ENCODE measurements at regions not wholly inside any gene's neighbourhood (a gene's known extent, or its start where the extent isn't known, plus 50 kb on each side); places are given as distances from the start of the nearest gene placed in this dataset.

DNA sequence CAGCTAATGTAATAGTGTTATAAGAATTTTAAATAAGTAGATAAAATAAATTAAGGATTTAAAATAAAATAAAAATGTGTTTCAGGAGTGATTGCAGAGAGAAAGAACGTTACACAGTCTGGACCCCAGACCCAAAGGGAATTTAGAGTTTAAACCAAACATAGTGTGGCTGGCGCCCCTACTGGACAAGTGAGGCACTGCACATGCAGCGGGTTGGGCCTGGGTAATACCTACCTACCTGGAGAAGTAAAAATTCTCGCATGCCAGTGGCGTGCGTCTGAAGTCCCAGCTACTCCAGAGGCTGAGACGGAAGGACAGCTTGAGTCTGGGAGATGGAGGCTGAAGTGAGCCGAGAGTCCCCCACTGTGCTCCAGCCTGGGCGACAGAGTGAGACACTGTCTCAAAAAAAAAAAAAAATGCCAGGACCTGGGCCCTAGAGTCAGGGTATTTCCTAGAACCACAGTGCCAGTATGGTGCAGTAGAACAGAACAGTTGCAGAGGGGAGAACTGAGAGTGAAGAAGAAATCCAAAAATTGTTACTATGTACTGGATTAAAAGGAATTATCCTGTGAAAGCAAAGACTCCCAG, 71.4 kb upstream of the TCF21 start:
- no peak overlapping the region for H3K9ac ChIP-seq (ENCODE audit: low read length)
- no peaks in the 10 kb centered on the region for H3K79me2 ChIP-seq (replicated peaks; ENCODE audit: insufficient read depth, low read length)
- H3K4me3 ChIP-seq (ENCODE audit: low read length) = no peak overlapping the region
- H4K20me1 ChIP-seq (ENCODE audit: insufficient read depth) = no peaks in the 10 kb centered on the region
- H3K27me3 ChIP-seq (ENCODE audit: insufficient read depth, low read depth, low read length) = no peaks in the 10 kb centered on the region
- TF ChIP-seq MXI1 (conservative IDR thresholded peaks at IDR 0.05; ENCODE audit: poor library complexity, severe bottlenecking) (no peak), SMC3 (conservative IDR thresholded peaks at IDR 0.05; ENCODE audit: poor library complexity) (no peak), EP300 (conservative IDR thresholded peaks at IDR 0.05; ENCODE audit: poor library complexity, severe bottlenecking) (no peak), EZH2 (IDR thresholded peaks at IDR 0.05; ENCODE audit: borderline replicate concordance, insufficient read depth, low read length, poor library complexity, severe bottlenecking) (no peak), POLR2AphosphoS5 (IDR thresholded peaks at IDR 0.05) (no peak), RAD21 (conservative IDR thresholded peaks at IDR 0.05) (no peak), TAF1 (IDR thresholded peaks at IDR 0.05; ENCODE audit: low read depth) (no peak)
- TF ChIP-seq, protein P1, sequence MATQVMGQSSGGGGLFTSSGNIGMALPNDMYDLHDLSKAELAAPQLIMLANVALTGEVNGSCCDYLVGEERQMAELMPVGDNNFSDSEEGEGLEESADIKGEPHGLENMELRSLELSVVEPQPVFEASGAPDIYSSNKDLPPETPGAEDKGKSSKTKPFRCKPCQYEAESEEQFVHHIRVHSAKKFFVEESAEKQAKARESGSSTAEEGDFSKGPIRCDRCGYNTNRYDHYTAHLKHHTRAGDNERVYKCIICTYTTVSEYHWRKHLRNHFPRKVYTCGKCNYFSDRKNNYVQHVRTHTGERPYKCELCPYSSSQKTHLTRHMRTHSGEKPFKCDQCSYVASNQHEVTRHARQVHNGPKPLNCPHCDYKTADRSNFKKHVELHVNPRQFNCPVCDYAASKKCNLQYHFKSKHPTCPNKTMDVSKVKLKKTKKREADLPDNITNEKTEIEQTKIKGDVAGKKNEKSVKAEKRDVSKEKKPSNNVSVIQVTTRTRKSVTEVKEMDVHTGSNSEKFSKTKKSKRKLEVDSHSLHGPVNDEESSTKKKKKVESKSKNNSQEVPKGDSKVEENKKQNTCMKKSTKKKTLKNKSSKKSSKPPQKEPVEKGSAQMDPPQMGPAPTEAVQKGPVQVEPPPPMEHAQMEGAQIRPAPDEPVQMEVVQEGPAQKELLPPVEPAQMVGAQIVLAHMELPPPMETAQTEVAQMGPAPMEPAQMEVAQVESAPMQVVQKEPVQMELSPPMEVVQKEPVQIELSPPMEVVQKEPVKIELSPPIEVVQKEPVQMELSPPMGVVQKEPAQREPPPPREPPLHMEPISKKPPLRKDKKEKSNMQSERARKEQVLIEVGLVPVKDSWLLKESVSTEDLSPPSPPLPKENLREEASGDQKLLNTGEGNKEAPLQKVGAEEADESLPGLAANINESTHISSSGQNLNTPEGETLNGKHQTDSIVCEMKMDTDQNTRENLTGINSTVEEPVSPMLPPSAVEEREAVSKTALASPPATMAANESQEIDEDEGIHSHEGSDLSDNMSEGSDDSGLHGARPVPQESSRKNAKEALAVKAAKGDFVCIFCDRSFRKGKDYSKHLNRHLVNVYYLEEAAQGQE (IDR thresholded peaks at IDR 0.05; ENCODE audit: borderline replicate concordance) = no peak
- TF ChIP-seq, protein P2, sequence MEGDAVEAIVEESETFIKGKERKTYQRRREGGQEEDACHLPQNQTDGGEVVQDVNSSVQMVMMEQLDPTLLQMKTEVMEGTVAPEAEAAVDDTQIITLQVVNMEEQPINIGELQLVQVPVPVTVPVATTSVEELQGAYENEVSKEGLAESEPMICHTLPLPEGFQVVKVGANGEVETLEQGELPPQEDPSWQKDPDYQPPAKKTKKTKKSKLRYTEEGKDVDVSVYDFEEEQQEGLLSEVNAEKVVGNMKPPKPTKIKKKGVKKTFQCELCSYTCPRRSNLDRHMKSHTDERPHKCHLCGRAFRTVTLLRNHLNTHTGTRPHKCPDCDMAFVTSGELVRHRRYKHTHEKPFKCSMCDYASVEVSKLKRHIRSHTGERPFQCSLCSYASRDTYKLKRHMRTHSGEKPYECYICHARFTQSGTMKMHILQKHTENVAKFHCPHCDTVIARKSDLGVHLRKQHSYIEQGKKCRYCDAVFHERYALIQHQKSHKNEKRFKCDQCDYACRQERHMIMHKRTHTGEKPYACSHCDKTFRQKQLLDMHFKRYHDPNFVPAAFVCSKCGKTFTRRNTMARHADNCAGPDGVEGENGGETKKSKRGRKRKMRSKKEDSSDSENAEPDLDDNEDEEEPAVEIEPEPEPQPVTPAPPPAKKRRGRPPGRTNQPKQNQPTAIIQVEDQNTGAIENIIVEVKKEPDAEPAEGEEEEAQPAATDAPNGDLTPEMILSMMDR (IDR thresholded peaks at IDR 0.05; ENCODE audit: poor library complexity, severe bottlenecking) = no peak
- no peak overlapping the region for H3K4me2 ChIP-seq (ENCODE audit: low read length)
- no peaks in the 10 kb centered on the region for H3K36me3 ChIP-seq (ENCODE audit: insufficient read depth, low read length)
- H3K9me3 ChIP-seq (ENCODE audit: low read length) = no peaks in the 10 kb centered on the region
- no peaks in the 10 kb centered on the region for H3K9me2 ChIP-seq (ENCODE audit: insufficient read depth, low read length)
- H3F3A ChIP-seq (ENCODE audit: insufficient read depth, low read length, poor library complexity, severe bottlenecking) = no peaks in the 10 kb centered on the region
- no peak overlapping the region for H2AFZ ChIP-seq (ENCODE audit: low read depth, low read length)
- H3K27ac ChIP-seq (ENCODE audit: low read length) = no peak overlapping the region

DNA sequence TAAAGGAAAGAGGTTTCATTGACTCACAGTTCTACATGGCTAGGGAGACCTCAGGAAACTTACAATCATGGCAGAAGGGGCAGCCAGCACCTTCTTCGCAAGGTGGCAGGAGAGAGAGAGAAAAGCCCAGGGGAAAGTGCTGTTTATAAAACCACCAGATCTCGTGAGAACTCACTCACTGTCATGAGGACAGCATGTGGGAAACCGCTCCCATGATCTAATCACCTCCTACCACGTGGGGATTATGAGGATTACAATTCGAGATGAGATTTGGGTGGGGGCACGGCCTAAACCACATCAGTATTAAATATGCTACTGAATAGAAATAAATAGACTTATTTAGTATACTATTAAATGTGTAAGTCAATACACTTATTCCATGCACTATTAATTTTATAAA, 70.6 kb upstream of the TCF21 start:
- Histone ChIP-seq H3F3A (ENCODE audit: insufficient read depth, low read length, poor library complexity, severe bottlenecking) (no peaks in the 10 kb centered on the region), H3K4me3 (ENCODE audit: low read length) (no peak overlapping the region), H2AFZ (ENCODE audit: low read depth, low read length) (no peak overlapping the region), H3K36me3 (ENCODE audit: insufficient read depth, low read length) (no peaks in the 10 kb centered on the region), H3K27me3 (ENCODE audit: insufficient read depth, low read depth, low read length) (no peaks in the 10 kb centered on the region), H3K79me2 (replicated peaks; ENCODE audit: insufficient read depth, low read length) (no peaks in the 10 kb centered on the region), H3K4me2 (ENCODE audit: low read length) (no peak overlapping the region), H3K9me3 (ENCODE audit: low read length) (no peaks in the 10 kb centered on the region), H4K20me1 (ENCODE audit: insufficient read depth) (no peaks in the 10 kb centered on the region), H3K9ac (ENCODE audit: low read length) (no peak overlapping the region), H3K9me2 (ENCODE audit: insufficient read depth, low read length) (no peaks in the 10 kb centered on the region), H3K27ac (ENCODE audit: low read length) (no peak overlapping the region)
- TF ChIP-seq, protein P2 (IDR thresholded peaks at IDR 0.05; ENCODE audit: poor library complexity, severe bottlenecking) = no peak
- no peak for TF ChIP-seq EZH2 (IDR thresholded peaks at IDR 0.05; ENCODE audit: borderline replicate concordance, insufficient read depth, low read length, poor library complexity, severe bottlenecking)
- no peak for TF ChIP-seq RAD21 (conservative IDR thresholded peaks at IDR 0.05)
- TF ChIP-seq POLR2AphosphoS5 (IDR thresholded peaks at IDR 0.05) = no peak
- TF ChIP-seq MXI1 (conservative IDR thresholded peaks at IDR 0.05; ENCODE audit: poor library complexity, severe bottlenecking) = no peak
- TF ChIP-seq SMC3 (conservative IDR thresholded peaks at IDR 0.05; ENCODE audit: poor library complexity) = no peak
- TF ChIP-seq EP300 (conservative IDR thresholded peaks at IDR 0.05; ENCODE audit: poor library complexity, severe bottlenecking) = no peak
- TF ChIP-seq, protein P1 (IDR thresholded peaks at IDR 0.05; ENCODE audit: borderline replicate concordance) = no peak
- TF ChIP-seq TAF1 (IDR thresholded peaks at IDR 0.05; ENCODE audit: low read depth) = no peak

Measured in neural cell (in vitro differentiated cells).